ENCODE measurements at regions not wholly inside any gene's neighbourhood (a gene's known extent, or its start where the extent isn't known, plus 50 kb on each side); places are given as distances from the start of the nearest gene placed in this dataset.

- TF ChIP-seq SPI1 (IDR thresholded peaks at IDR 0.05; ENCODE audit: borderline replicate concordance, low read depth, low read length), result no peak
- TF ChIP-seq CREM (IDR thresholded peaks at IDR 0.05; ENCODE audit: low read depth), result no peak
- TF ChIP-seq SLC30A9 (CRISPR knock-in tag; IDR thresholded peaks at IDR 0.05), result no peak
- no peak for TF ChIP-seq ZNF274 (IDR thresholded peaks at IDR 0.05; ENCODE audit: borderline replicate concordance, low read depth, low read length)
- TF ChIP-seq EZH2 (IDR thresholded peaks at IDR 0.05; ENCODE audit: borderline replicate concordance, low read depth, low read length), result no peak
- no peak for TF ChIP-seq CHD1 (IDR thresholded peaks at IDR 0.05; ENCODE audit: low read length)
These were observed 172.3 kb downstream of the SHOX start (continued) for GRCh38 chrX:802846-803245.

- no peak overlapping the region for H3K4me3 ChIP-seq
- WGBS (ENCODE audit: insufficient coverage, low coverage, missing lambda C conversion rate), result 0% methylated on average over 3 of the region's 3 CpGs
- no peak overlapping the region for H2AFZ ChIP-seq (ENCODE audit: low read depth, low read length)
- FAIRE-seq (no peak), ATAC-seq (no peak), DNase-seq (ENCODE audit: extremely low read depth in 1 of 4, low spot score in 3 of 4) (no peak)
- ChIA-PET POLR2A (no interaction called here), CTCF (ENCODE audit: low intra/inter-chr PET ratio) (no interaction called here)
- no peak overlapping the region for H3K9ac ChIP-seq (ENCODE audit: insufficient read depth in 1 of 2, low read depth in 2 of 2, low read length in 2 of 2)
- TF ChIP-seq NELFE (IDR thresholded peaks at IDR 0.05; ENCODE audit: insufficient read depth, insufficient read length) (no peak), ZNF239 (CRISPR knock-in tag; IDR thresholded peaks at IDR 0.05) (no peak), RBM25 (IDR thresholded peaks at IDR 0.05; ENCODE audit: low read depth, low read length, severe bottlenecking) (peak; percentile 26), TEAD1 (CRISPR knock-in tag; IDR thresholded peaks at IDR 0.05) (no peak), E2F3 (CRISPR knock-in tag; IDR thresholded peaks at IDR 0.05) (no peak), ZNF146 (CRISPR knock-in tag; IDR thresholded peaks at IDR 0.05; ENCODE audit: unreplicated experiment) (peak; percentile 59), HMG20B (CRISPR knock-in tag; IDR thresholded peaks at IDR 0.05) (no peak)
- no peak overlapping the region for H3K4me2 ChIP-seq (ENCODE audit: insufficient read depth, low read length)
- in situ Hi-C loops (cut with MboI), result no loop called here
- no peak overlapping the region for H3K27ac ChIP-seq (ENCODE audit: extremely low read depth, low read depth, low read length)
- H3K27me3 ChIP-seq (ENCODE audit: control insufficient read depth in 2 of 2, insufficient read depth in 2 of 2, low read length in 2 of 2), result peaks cover 0 to 4% of the 10 kb centered on the region in 2 experiments; a peak in 1 of 5 replicates
- H3K79me2 ChIP-seq (ENCODE audit: control insufficient read depth, insufficient read depth, low read length), result no peaks in the 10 kb centered on the region
- no peaks in the 10 kb centered on the region for H3K4me1 ChIP-seq (replicated peaks in 1 of 2; ENCODE audit: control insufficient read depth in 2 of 2, insufficient read depth in 2 of 2, low read length in 2 of 2)
- no peaks in the 10 kb centered on the region for H3K9me1 ChIP-seq (ENCODE audit: control insufficient read depth, insufficient read depth, low read length)
- no peaks in the 10 kb centered on the region for H3K36me3 ChIP-seq (ENCODE audit: control insufficient read depth, insufficient read depth, low read length)
- no peaks in the 10 kb centered on the region for H4K20me1 ChIP-seq (replicated peaks; ENCODE audit: control insufficient read depth, insufficient read depth, low read length)
- H3K9me3 ChIP-seq (replicated peaks; ENCODE audit: control insufficient read depth, insufficient read depth, low read depth, low read length), result no peaks in the 10 kb centered on the region
- no TSS peak for BruUV-seq (replicated peaks)
- intact Hi-C loops (cut with micrococcal nuclease), result no loop called here
These were observed 169.2 kb downstream of the SHOX start for GRCh38 chrX:799808-800207.
